KMS-11 (cell line): ENCODE measurements at regions not wholly inside any gene's neighbourhood (a gene's known extent, or its start where the extent isn't known, plus 50 kb on each side); places are given as distances from the start of the nearest gene placed in this dataset.

ENCODE experiments used
- H2AFZ ChIP-seq: fragments of 200-600 bp; sonication (generic); 2 replicates; pipeline ENCODE4 v1.6.1; 2016; ENCODE audit warnings: antibody characterized with exemption, mixed run types, low read depth
- H3K27ac ChIP-seq: fragments of 200-600 bp; sonication (generic); 2 replicates; pipeline ENCODE4 v1.6.1; 2016; ENCODE audit warnings: mild to moderate bottlenecking, mixed run types
- H3K27me3 ChIP-seq: fragments of 200-600 bp; sonication (generic); 2 replicates; pipeline ENCODE4 v1.6.1; 2017; ENCODE audit warnings: mild to moderate bottlenecking, low read depth, mixed run types, moderate library complexity; ENCODE audit not compliant: insufficient read depth
- H3K36me3 ChIP-seq: fragments of 200-600 bp; sonication (generic); 2 replicates; pipeline ENCODE4 v1.6.1; 2017; ENCODE audit warnings: mild to moderate bottlenecking, mixed run types; ENCODE audit not compliant: insufficient read depth
- H3K4me1 ChIP-seq: fragments of 200-600 bp; sonication (generic); 2 replicates; pipeline ENCODE4 v1.6.1; 2016; ENCODE audit warnings: mild to moderate bottlenecking, low read depth, mixed run types; ENCODE audit not compliant: poor library complexity, severe bottlenecking
- H3K4me2 ChIP-seq: fragments of 200-600 bp; sonication (generic); 2 replicates; pipeline ENCODE4 v1.7.0; 2016; ENCODE audit warnings: mild to moderate bottlenecking, mixed run types
- H3K4me3 ChIP-seq: fragments of 200-600 bp; sonication (generic); IDR thresholded peaks from 2 replicates; pipeline ENCODE4 v1.6.1; 2017; ENCODE audit warnings: low read depth, low read length, mixed read lengths; ENCODE audit not compliant: insufficient read depth
- H3K79me2 ChIP-seq: fragments of 200-600 bp; sonication (generic); 2 replicates; pipeline ENCODE4 v1.6.1; 2016; ENCODE audit warnings: low read depth, mixed run types; ENCODE audit not compliant: insufficient read depth
- H3K9ac ChIP-seq: fragments of 200-600 bp; sonication (generic); 2 replicates; pipeline ENCODE4 v1.6.1; 2016; ENCODE audit warnings: mild to moderate bottlenecking, mixed run types
- H4K20me1 ChIP-seq: fragments of 200-600 bp; sonication (generic); 2 replicates; pipeline ENCODE4 v1.6.1; 2016; ENCODE audit warnings: mild to moderate bottlenecking, mixed run types; ENCODE audit not compliant: insufficient read depth
- CTCF ChIP-seq: fragments of 200-600 bp; sonication (generic); conservative IDR thresholded peaks from 2 replicates; pipeline ENCODE4 v1.6.1; 2017; ENCODE audit warnings: low read depth, mild to moderate bottlenecking, antibody characterized with exemption, low read length, moderate library complexity, mixed read lengths

DNA sequence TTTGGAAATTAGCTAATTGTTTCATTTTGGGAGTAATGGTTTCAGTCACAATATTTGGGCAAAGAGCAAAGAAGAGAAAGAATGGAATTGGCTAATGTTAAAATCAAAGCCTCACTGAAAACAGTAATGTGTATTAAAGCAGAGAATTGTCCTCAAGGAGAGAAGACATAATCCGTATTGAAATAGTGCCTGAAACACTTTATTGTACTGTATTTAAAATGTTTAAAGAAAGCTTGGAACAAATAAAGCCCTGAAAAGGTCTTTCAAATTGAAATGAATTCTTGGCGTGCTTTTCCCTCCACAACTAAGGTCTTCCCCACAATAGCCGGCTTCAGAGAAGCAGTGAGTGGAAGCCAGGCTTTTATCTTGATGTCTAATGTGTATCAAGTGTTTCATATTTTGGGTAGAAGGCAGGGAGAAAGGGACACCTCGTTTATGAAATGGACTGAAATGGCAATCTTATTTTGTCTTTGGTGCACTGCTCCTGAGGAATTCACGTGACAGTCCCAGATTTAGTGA is 212.9 kb upstream of the CRY1 start:
- Histone ChIP-seq H3K4me3 (no peak overlapping the region), H3K4me2 (no peak overlapping the region), H2AFZ (no peak overlapping the region), H3K9ac (no peak overlapping the region), H4K20me1 (no peaks in the 10 kb centered on the region), H3K4me1 (no peaks in the 10 kb centered on the region), H3K27ac (no peak overlapping the region), H3K36me3 (no peaks in the 10 kb centered on the region), H3K27me3 (no peaks in the 10 kb centered on the region), H3K79me2 (no peaks in the 10 kb centered on the region)
- TF ChIP-seq CTCF = no peak

- TF ChIP-seq CTCF = no peak
- Histone ChIP-seq H3K4me1 (no peaks in the 10 kb centered on the region), H3K27ac (no peak overlapping the region), H3K9ac (no peak overlapping the region), H3K4me3 (no peak overlapping the region), H4K20me1 (no peaks in the 10 kb centered on the region), H3K36me3 (no peaks in the 10 kb centered on the region), H3K4me2 (no peak overlapping the region), H2AFZ (no peak overlapping the region), H3K27me3 (no peaks in the 10 kb centered on the region), H3K79me2 (no peaks in the 10 kb centered on the region)
Observed at GRCh38 chr12:107308310-107308709, 215.0 kb upstream of the CRY1 start.

DNA sequence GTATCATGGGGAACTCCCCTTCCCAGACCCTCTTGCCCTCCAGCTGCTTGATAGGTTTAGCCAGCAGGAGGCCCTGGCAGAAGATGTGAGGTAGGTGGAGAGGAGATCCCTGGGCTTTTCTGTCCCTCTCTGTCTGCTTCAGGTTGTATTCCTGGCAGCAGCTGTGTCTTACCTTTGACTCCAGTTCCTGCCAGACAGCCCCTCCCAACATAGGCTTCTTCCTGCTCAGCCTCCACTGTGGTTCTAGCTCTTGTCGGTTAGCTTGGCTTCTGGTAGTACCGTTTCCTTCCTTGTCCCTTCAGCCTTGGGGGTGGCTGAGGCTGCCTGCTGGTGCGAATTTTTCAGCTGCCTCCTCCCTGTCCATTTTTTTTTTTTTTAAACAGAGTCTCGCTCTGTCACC is 215.7 kb upstream of the CRY1 start:
- Histone ChIP-seq H3K79me2 (no peaks in the 10 kb centered on the region), H3K9ac (no peak overlapping the region), H3K4me2 (no peak overlapping the region), H3K4me1 (no peaks in the 10 kb centered on the region), H4K20me1 (no peaks in the 10 kb centered on the region), H3K27me3 (no peaks in the 10 kb centered on the region), H3K27ac (no peak overlapping the region), H3K36me3 (no peaks in the 10 kb centered on the region), H2AFZ (no peak overlapping the region), H3K4me3 (no peak overlapping the region)
- TF ChIP-seq CTCF = no peak

DNA sequence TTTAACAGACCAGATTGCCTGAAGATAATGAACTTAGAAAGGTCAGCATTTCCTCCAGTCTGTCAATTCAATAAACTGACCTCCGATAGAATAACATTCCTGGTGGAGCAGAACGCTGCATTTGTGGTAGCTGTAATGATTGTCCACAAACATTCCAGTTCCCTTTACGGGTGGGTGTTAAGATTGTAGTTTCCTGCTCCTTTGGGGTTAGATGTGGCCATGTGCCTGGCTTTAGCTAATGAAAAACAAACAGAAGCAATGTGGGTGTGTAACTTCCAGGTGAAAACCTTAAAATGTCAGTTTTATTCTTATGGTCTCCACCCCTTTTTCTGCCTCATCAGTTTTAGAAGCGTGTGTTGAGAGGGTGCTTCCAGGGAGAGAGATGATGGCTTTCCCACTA is 217.3 kb upstream of the CRY1 start:
- Histone ChIP-seq H3K27me3 (no peaks in the 10 kb centered on the region), H3K4me2 (no peak overlapping the region)

More for the DNA sequence above, 217.3 kb upstream of the CRY1 start:
- TF ChIP-seq CTCF = no peak
- Histone ChIP-seq H3K4me3 (no peak overlapping the region), H3K9ac (no peak overlapping the region), H3K36me3 (no peaks in the 10 kb centered on the region), H2AFZ (no peak overlapping the region), H3K27ac (no peak overlapping the region), H3K4me1 (no peaks in the 10 kb centered on the region), H4K20me1 (no peaks in the 10 kb centered on the region), H3K79me2 (no peaks in the 10 kb centered on the region)
